HCT116 (cell line): ENCODE measurements at regions not wholly inside any gene's neighbourhood (a gene's known extent, or its start where the extent isn't known, plus 50 kb on each side); places are given as distances from the start of the nearest gene placed in this dataset.

ENCODE experiments used
- ATAC-seq: fragments of 200-7000 bp; cut with Tn5 transposase; 2 replicates; pipeline ENCODE4 v1.9.1; 2020; ENCODE audit warnings: mild to moderate bottlenecking, moderate library complexity
- BruUV-seq: library from RNA; stranded (reverse); fragments of 400-500 nt; replicated peaks from 2 replicates; lab custom pipeline; 2021; lab: Mats Ljungman, UMichigan
- CTCF ChIA-PET: fragments of 300-600 bp; sonication (Branson Sonifier 250); formaldehyde crosslinking; loops from one replicate; lab custom pipeline; 2021; ENCODE audit warnings: antibody characterized with exemption; lab: Charles Lee
- POLR2A ChIA-PET: fragments of 300-600, 350-600 bp; sonication (Branson Sonifier 250); formaldehyde crosslinking; loops from one replicate; lab custom pipeline; 2021; ENCODE audit warnings: antibody characterized with exemption; lab: Charles Lee
- RAD21 ChIA-PET, 2 experiments: fragments of 300-600 bp; sonication (Branson Sonifier 250); formaldehyde crosslinking; loops; one replicate each; lab custom pipeline; 2023; ENCODE audit warnings: low total read pairs in 2 of 2; ENCODE audit not compliant: uncharacterized antibody in 2 of 2, unreplicated experiment in 2 of 2, low non-redundant PET in 1 of 2; lab: Charles Lee
- DNase-seq: peaks from one replicate; pipeline ENCODE4 v3.0.0-alpha.2; 2010; ENCODE audit warnings: low read depth, low spot score
- H2AFZ ChIP-seq: fragments of 200-600 bp; shearing (Covaris generic), sonication (generic); 2 replicates; pipeline ENCODE4 v1.6.1; 2017; ENCODE audit warnings: low read depth, mixed run types, mixed read lengths, antibody characterized with exemption, low read length; ENCODE audit not compliant: poor library complexity, severe bottlenecking
- H3K27ac ChIP-seq: 2 replicates; pipeline ENCODE4 v1.5.1; 2012; ENCODE audit warnings: low read depth, low read length
- H3K27me3 ChIP-seq: fragments of 200-600 bp; sonication (generic); 2 replicates; pipeline ENCODE4 v1.6.1; 2016; ENCODE audit warnings: mixed run types, low read length, mixed read lengths; ENCODE audit not compliant: insufficient read depth
- H3K36me3 ChIP-seq, 2 experiments: fragments of 200-500 bp in 1 of 2; fragments of 200-600 bp in 1 of 2; sonication (Bioruptor generic) in 1 of 2; sonication (generic) in 1 of 2; 2 replicates each; pipeline versions ENCODE4 v1.5.1 to v1.6.1; 2014 to 2016; ENCODE audit warnings: low read length in 2 of 2, inconsistent platforms in 1 of 2, mixed read lengths in 1 of 2, mixed run types in 1 of 2; ENCODE audit not compliant: insufficient read depth in 2 of 2, control insufficient read depth in 1 of 2
- H3K4me1 ChIP-seq, 2 experiments: fragments of 200-600 bp in 1 of 2; sonication (generic) in 1 of 2; 2 replicates each; pipeline versions ENCODE4 v1.5.1 to v1.6.1; 2012 to 2017; ENCODE audit warnings: low read length in 2 of 2, inconsistent platforms in 1 of 2, mild to moderate bottlenecking in 1 of 2, mixed read lengths in 1 of 2, mixed run types in 1 of 2, moderate library complexity in 1 of 2; ENCODE audit not compliant: insufficient read depth in 2 of 2, control insufficient read depth in 1 of 2
- H3K4me2 ChIP-seq: fragments of 200-600 bp; sonication (generic); 2 replicates; pipeline ENCODE4 v1.6.1; 2017; ENCODE audit warnings: mixed run types, low read length, mixed read lengths
- H3K4me3 ChIP-seq, 2 experiments: fragments of 200-600 bp in 1 of 2; sonication (generic) in 1 of 2; replicated peaks in 1 of 2; 2 replicates each; pipeline ENCODE4 v1.5.1; 2011 to 2016; ENCODE audit warnings: low read length in 2 of 2, control low read depth in 1 of 2, low read depth in 1 of 2, mild to moderate bottlenecking in 1 of 2, mixed read lengths in 1 of 2, mixed run types in 1 of 2
- H3K79me2 ChIP-seq: fragments of 200-600 bp; sonication (generic); 2 replicates; pipeline ENCODE4 v1.6.1; 2017; ENCODE audit warnings: mild to moderate bottlenecking, mixed run types, low read length, moderate library complexity, mixed read lengths; ENCODE audit not compliant: insufficient read depth
- H3K9ac ChIP-seq: fragments of 200-600 bp; sonication (generic); 2 replicates; pipeline ENCODE4 v1.6.1; 2016; ENCODE audit warnings: low read length, mixed read lengths
- H3K9me2 ChIP-seq: fragments of 200-600 bp; sonication (generic), shearing (Covaris generic); 2 replicates; pipeline ENCODE4 v1.6.1; 2017; ENCODE audit warnings: mixed run types, mild to moderate bottlenecking, moderate library complexity; ENCODE audit not compliant: insufficient read depth
- H3K9me3 ChIP-seq, 2 experiments: fragments of 200-500 bp in 1 of 2; fragments of 200-600 bp in 1 of 2; sonication (Bioruptor generic) in 1 of 2; sonication (generic) in 1 of 2; 2 replicates each; pipeline ENCODE4 v1.6.1; 2014 to 2017; ENCODE audit warnings: low read length in 2 of 2, mixed read lengths in 2 of 2, inconsistent platforms in 1 of 2, low read depth in 1 of 2, mild to moderate bottlenecking in 1 of 2, mixed run types in 1 of 2, moderate library complexity in 1 of 2; ENCODE audit not compliant: control insufficient read depth in 1 of 2, insufficient read depth in 1 of 2
- H4K20me1 ChIP-seq: fragments of 200-600 bp; sonication (generic), shearing (Covaris generic); 2 replicates; pipeline ENCODE4 v1.6.1; 2017; ENCODE audit warnings: mixed run types, mild to moderate bottlenecking, moderate library complexity; ENCODE audit not compliant: insufficient read depth
- CEBPB ChIP-seq: IDR thresholded peaks from 2 replicates; pipeline ENCODE4 v1.6.1; 2012; ENCODE audit warnings: low read depth
- EGR1 ChIP-seq: IDR thresholded peaks from 2 replicates; pipeline ENCODE4 v1.6.1; 2012; ENCODE audit warnings: low read depth
- EZH2phosphoT487 ChIP-seq: fragments of 200-600 bp; IDR thresholded peaks from 2 replicates; pipeline ENCODE4 v1.6.1; 2018; ENCODE audit warnings: antibody characterized with exemption, borderline replicate concordance
- FOSL1 ChIP-seq: IDR thresholded peaks from 2 replicates; pipeline ENCODE4 v1.6.1; 2012; ENCODE audit warnings: low read depth
- JUND ChIP-seq: IDR thresholded peaks from 2 replicates; pipeline ENCODE4 v1.6.1; 2012
- RAD21 ChIP-seq: IDR thresholded peaks from 2 replicates; pipeline ENCODE4 v1.6.1; 2012; ENCODE audit warnings: low read depth, mild to moderate bottlenecking
- REST ChIP-seq: IDR thresholded peaks from 2 replicates; pipeline ENCODE4 v1.6.1; 2012; ENCODE audit warnings: low read depth
- SRF ChIP-seq: IDR thresholded peaks from 2 replicates; pipeline ENCODE4 v1.6.1; 2012; ENCODE audit warnings: low read depth
- TCF7L2 ChIP-seq: IDR thresholded peaks from 2 replicates; pipeline ENCODE4 v1.7.0; 2011; ENCODE audit warnings: borderline replicate concordance, inconsistent platforms; ENCODE audit not compliant: insufficient read depth, insufficient read length; ENCODE audit errors: extremely low read depth
- YY1 ChIP-seq: IDR thresholded peaks from 2 replicates; pipeline ENCODE4 v1.6.1; 2011; ENCODE audit warnings: low read length, low read depth, moderate library complexity, mild to moderate bottlenecking; ENCODE audit not compliant: insufficient replicate concordance; ENCODE audit errors: extremely low read depth
- ZFX ChIP-seq: fragments of 450-650 bp; IDR thresholded peaks from 2 replicates; pipeline ENCODE4 v1.6.1; 2017
- ZNF274 ChIP-seq: fragments of 200-500 bp; sonication (Bioruptor generic); IDR thresholded peaks from 2 replicates; pipeline ENCODE4 v1.6.1; 2014; ENCODE audit warnings: mild to moderate bottlenecking, low read depth, low read length, inconsistent platforms
- intact Hi-C: fragments of 100-400 bp; cut with micrococcal nuclease; formaldehyde crosslinking; loops from 2 replicates; pipeline ENCODE4 v1.10.0; 2022

- RAD21 ChIA-PET, result no interaction called here
- BruUV-seq, result no TSS peak
- no peaks in the 10 kb centered on the region for H3K4me1 ChIP-seq
- DNase-seq (no peak), ATAC-seq (no peak)
- intact Hi-C loops, result no loop called here
- peaks cover 13 to 56% of the 10 kb centered on the region in 2 experiments; a peak in 2 of 4 replicates for H3K9me3 ChIP-seq
- H3K4me2 ChIP-seq, result no peak overlapping the region
- POLR2A ChIA-PET, result no interaction called here
- no peak for TF ChIP-seq ZNF274
- TF ChIP-seq TCF7L2, result no peak
- TF ChIP-seq EGR1, result no peak
- TF ChIP-seq REST, result no peak
- no peak for TF ChIP-seq CEBPB
- no peak for TF ChIP-seq ZFX
- no peak for TF ChIP-seq EZH2phosphoT487
- no peak for TF ChIP-seq YY1
- no peak for TF ChIP-seq FOSL1
- TF ChIP-seq RAD21, result no peak
- no peak for TF ChIP-seq SRF
- no peak for TF ChIP-seq JUND
- H3K27me3 ChIP-seq, result no peaks in the 10 kb centered on the region
- CTCF ChIA-PET, result no interaction called here
- H3K36me3 ChIP-seq, result no peaks in the 10 kb centered on the region
- H3K27ac ChIP-seq, result no peak overlapping the region
- no peak overlapping the region for H2AFZ ChIP-seq
- H3K9me2 ChIP-seq, result no peaks in the 10 kb centered on the region
- no peak overlapping the region for H3K4me3 ChIP-seq
- no peaks in the 10 kb centered on the region for H3K79me2 ChIP-seq
- H4K20me1 ChIP-seq, result no peaks in the 10 kb centered on the region
- H3K9ac ChIP-seq, result no peak overlapping the region
These were observed 138.8 kb downstream of the SNRPN start for GRCh38 chr15:25093455-25094029.
